ENCODE measurements at regions not wholly inside any gene's neighbourhood (a gene's known extent, or its start where the extent isn't known, plus 50 kb on each side); places are given as distances from the start of the nearest gene placed in this dataset.

- no peaks in the 10 kb centered on the region for H3K9me3 ChIP-seq (ENCODE audit: insufficient read depth, low read depth, low read length)
- DNase-seq (ENCODE audit: low read depth): no peak
- H3K4me3 Mint-ChIP-seq (ENCODE audit: unreplicated experiment): no peak overlapping the region
- H3K27ac Mint-ChIP-seq (ENCODE audit: unreplicated experiment): no peak overlapping the region
- no peak overlapping the region for H3K27ac ChIP-seq (ENCODE audit: low read depth, low read length)
- FAIRE-seq: no peak
- H3K36me3 ChIP-seq (ENCODE audit: insufficient read depth, low read length): no peaks in the 10 kb centered on the region
- peaks cover 12% of the 10 kb centered on the region for H3K4me1 Mint-ChIP-seq (ENCODE audit: low read depth, unreplicated experiment)
- no peak overlapping the region for H3K4me3 ChIP-seq (ENCODE audit: insufficient read depth, low read depth, low read length)
- H3K79me2 ChIP-seq (ENCODE audit: insufficient read depth, low read length): no peaks in the 10 kb centered on the region
- no peaks in the 10 kb centered on the region for H3K36me3 Mint-ChIP-seq (ENCODE audit: low read depth, unreplicated experiment)
- peaks cover 10% of the 10 kb centered on the region for H3K4me1 ChIP-seq (ENCODE audit: insufficient read depth, low read length)
- no peak overlapping the region for H3K9ac ChIP-seq (ENCODE audit: low read length)
- no peak for TF ChIP-seq CTCF (IDR thresholded peaks at IDR 0.05; ENCODE audit: insufficient read depth, low read depth, low read length)
- H3K4me2 ChIP-seq (ENCODE audit: low read length): peak overlapping the region; percentile 90
- no peaks in the 10 kb centered on the region for H4K20me1 ChIP-seq (ENCODE audit: insufficient read depth, low read length)
- H3K9me3 Mint-ChIP-seq (ENCODE audit: unreplicated experiment): peaks cover 8% of the 10 kb centered on the region
- no peak overlapping the region for H2AFZ ChIP-seq (ENCODE audit: low read depth, low read length)
- H3K27me3 ChIP-seq (ENCODE audit: insufficient read depth, low read length): no peaks in the 10 kb centered on the region
- H3K27me3 Mint-ChIP-seq (ENCODE audit: low read depth, unreplicated experiment): peaks cover 9% of the 10 kb centered on the region
These were observed 170.7 kb downstream of the CTTN start for GRCh38 chr11:70568814-70569617.

- Histone ChIP-seq H3K9me3 (ENCODE audit: insufficient read depth, low read depth, low read length) (no peaks in the 10 kb centered on the region), H3K27ac (ENCODE audit: low read depth, low read length) (no peak overlapping the region), H3K4me1 (ENCODE audit: insufficient read depth, low read length) (peaks cover 10% of the 10 kb centered on the region), H3K9ac (ENCODE audit: low read length) (no peak overlapping the region), H3K79me2 (ENCODE audit: insufficient read depth, low read length) (no peaks in the 10 kb centered on the region), H2AFZ (ENCODE audit: low read depth, low read length) (no peak overlapping the region), H4K20me1 (ENCODE audit: insufficient read depth, low read length) (no peaks in the 10 kb centered on the region), H3K27me3 (ENCODE audit: insufficient read depth, low read length) (no peaks in the 10 kb centered on the region), H3K4me2 (ENCODE audit: low read length) (no peak overlapping the region), H3K4me3 (ENCODE audit: insufficient read depth, low read depth, low read length) (no peak overlapping the region), H3K36me3 (ENCODE audit: insufficient read depth, low read length) (no peaks in the 10 kb centered on the region)
- no peaks in the 10 kb centered on the region for H3K36me3 Mint-ChIP-seq (ENCODE audit: low read depth, unreplicated experiment)
- peaks cover 13% of the 10 kb centered on the region for H3K27me3 Mint-ChIP-seq (ENCODE audit: low read depth, unreplicated experiment)
- H3K9me3 Mint-ChIP-seq (ENCODE audit: unreplicated experiment): peaks cover 8% of the 10 kb centered on the region
- H3K4me1 Mint-ChIP-seq (ENCODE audit: low read depth, unreplicated experiment): peaks cover 12% of the 10 kb centered on the region
- H3K27ac Mint-ChIP-seq (ENCODE audit: unreplicated experiment): no peak overlapping the region
- TF ChIP-seq EZH2 (IDR thresholded peaks at IDR 0.05; ENCODE audit: insufficient read depth, low read length) (no peak), CTCF (IDR thresholded peaks at IDR 0.05; ENCODE audit: insufficient read depth, low read depth, low read length) (no peak)
- H3K4me3 Mint-ChIP-seq (ENCODE audit: unreplicated experiment): no peak overlapping the region
- DNase-seq (ENCODE audit: low read depth) (no peak), FAIRE-seq (no peak)
These were observed 171.2 kb downstream of the CTTN start for GRCh38 chr11:70569618-70569890.

- no peak for FAIRE-seq
- peaks cover 16% of the 10 kb centered on the region for H3K27me3 Mint-ChIP-seq (ENCODE audit: low read depth, unreplicated experiment)
These were observed 171.8 kb downstream of the CTTN start for GRCh38 chr11:70569996-70570692.

More at GRCh38 chr11:70569996-70570692, 171.8 kb downstream of the CTTN start:
- Mint-ChIP-seq H3K4me1 (ENCODE audit: low read depth, unreplicated experiment) (peaks cover 12% of the 10 kb centered on the region), H3K36me3 (ENCODE audit: low read depth, unreplicated experiment) (no peaks in the 10 kb centered on the region), H3K4me3 (ENCODE audit: unreplicated experiment) (no peak overlapping the region), H3K9me3 (ENCODE audit: unreplicated experiment) (peaks cover 8% of the 10 kb centered on the region), H3K27ac (ENCODE audit: unreplicated experiment) (no peak overlapping the region)
- Histone ChIP-seq H3K9me3 (ENCODE audit: insufficient read depth, low read depth, low read length) (no peaks in the 10 kb centered on the region), H3K36me3 (ENCODE audit: insufficient read depth, low read length) (no peaks in the 10 kb centered on the region), H3K27ac (ENCODE audit: low read depth, low read length) (no peak overlapping the region), H3K27me3 (ENCODE audit: insufficient read depth, low read length) (no peaks in the 10 kb centered on the region), H3K79me2 (ENCODE audit: insufficient read depth, low read length) (no peaks in the 10 kb centered on the region), H3K4me2 (ENCODE audit: low read length) (no peak overlapping the region), H3K4me3 (ENCODE audit: insufficient read depth, low read depth, low read length) (no peak overlapping the region), H2AFZ (ENCODE audit: low read depth, low read length) (no peak overlapping the region), H3K4me1 (ENCODE audit: insufficient read depth, low read length) (peaks cover 10% of the 10 kb centered on the region), H3K9ac (ENCODE audit: low read length) (no peak overlapping the region), H4K20me1 (ENCODE audit: insufficient read depth, low read length) (no peaks in the 10 kb centered on the region)
- DNase-seq (ENCODE audit: low read depth): no peak
- TF ChIP-seq CTCF (IDR thresholded peaks at IDR 0.05; ENCODE audit: insufficient read depth, low read depth, low read length): no peak
- no peak for TF ChIP-seq EZH2 (IDR thresholded peaks at IDR 0.05; ENCODE audit: insufficient read depth, low read length)
